HG03378 (cell line): ENCODE measurements at regions not wholly inside any gene's neighbourhood (a gene's known extent, or its start where the extent isn't known, plus 50 kb on each side); places are given as distances from the start of the nearest gene placed in this dataset.

Experiments
- ATAC-seq: cut with Tn5 transposase; IDR thresholded peaks from one replicate; pipeline ENCODE4 v1.9.1; 2021; ENCODE audit warnings: mild to moderate bottlenecking, moderate library complexity; ENCODE audit not compliant: unreplicated experiment

GRCh38 chr6:163904186-163904585, 489.7 kb downstream of the QKI start:
- no peak for ATAC-seq

- no peak for ATAC-seq
These were observed 489.0 kb downstream of the QKI start for GRCh38 chr6:163903541-163903940.

- no peak for ATAC-seq
These were observed 488.5 kb downstream of the QKI start for GRCh38 chr6:163902993-163903392.

GRCh38 chr6:163901681-163902080, 487.2 kb downstream of the QKI start:
- ATAC-seq, result no peak

GRCh38 chr6:163900570-163900969, 486.1 kb downstream of the QKI start:
- no peak for ATAC-seq

- ATAC-seq, result no peak
These were observed 483.2 kb downstream of the QKI start for GRCh38 chr6:163897669-163898068.

- no peak for ATAC-seq
These were observed 482.5 kb downstream of the QKI start for GRCh38 chr6:163897030-163897429.

GRCh38 chr6:163895162-163895561, 480.6 kb downstream of the QKI start:
- no peak for ATAC-seq

- ATAC-seq, result no peak
These were observed 479.2 kb downstream of the QKI start for GRCh38 chr6:163893609-163894189.

GRCh38 chr6:163892824-163893561, 478.5 kb downstream of the QKI start:
- no peak for ATAC-seq

GRCh38 chr6:163889904-163890514, 475.5 kb downstream of the QKI start:
- ATAC-seq, result no peak

GRCh38 chr6:163888030-163888819, 473.7 kb downstream of the QKI start:
- ATAC-seq, result no peak

GRCh38 chr6:163886428-163886827, 471.9 kb downstream of the QKI start:
- no peak for ATAC-seq

GRCh38 chr6:163883984-163884383, 469.5 kb downstream of the QKI start:
- ATAC-seq, result no peak

- no peak for ATAC-seq
These were observed 464.2 kb downstream of the QKI start for GRCh38 chr6:163878698-163879097.

- ATAC-seq, result no peak
These were observed 463.5 kb downstream of the QKI start for GRCh38 chr6:163877877-163878639.

GRCh38 chr6:163876391-163876790, 461.9 kb downstream of the QKI start:
- ATAC-seq, result no peak

- ATAC-seq, result no peak
These were observed 460.3 kb downstream of the QKI start for GRCh38 chr6:163874784-163875183.

- no peak for ATAC-seq
These were observed 457.8 kb downstream of the QKI start for GRCh38 chr6:163872335-163872734.

GRCh38 chr6:163871616-163872015, 457.1 kb downstream of the QKI start:
- ATAC-seq, result no peak
